GM12878 (cell line): ENCODE measurements at regions not wholly inside any gene's neighbourhood (a gene's known extent, or its start where the extent isn't known, plus 50 kb on each side); places are given as distances from the start of the nearest gene placed in this dataset.

Experiments used
- ATAC-seq: fragments of 200-7000 bp; cut with Tn5 transposase; 3 replicates; pipeline ENCODE4 v1.9.1; 2020; ENCODE audit warnings: mild to moderate bottlenecking, moderate library complexity
- BruUV-seq: library from RNA; stranded (reverse); fragments of 400-500 nt; replicated peaks from 2 replicates; lab custom pipeline; 2021; lab: Mats Ljungman, UMichigan
- CTCF ChIA-PET: fragments of 300-600 bp; sonication (Branson Sonifier 250); formaldehyde crosslinking; extraction: SDS; loops from one replicate; lab custom pipeline; 2021; ENCODE audit warnings: inconsistent platforms; lab: Yijun Ruan, JAX
- POLR2A ChIA-PET: fragments of 350-600 bp; formaldehyde crosslinking; extraction: SDS; loops from one replicate; lab custom pipeline; 2021; ENCODE audit warnings: inconsistent platforms; lab: Charles Lee
- RAD21 ChIA-PET: fragments of 300-600 bp; sonication (Branson Sonifier 250); formaldehyde crosslinking; loops from one replicate; lab custom pipeline; 2023; ENCODE audit warnings: antibody characterized with exemption; ENCODE audit not compliant: unreplicated experiment; lab: Charles Lee
- SMC1A ChIA-PET: fragments of 300-600 bp; sonication (Branson Sonifier 250); formaldehyde crosslinking; loops from one replicate; lab custom pipeline; 2023; ENCODE audit not compliant: unreplicated experiment, uncharacterized antibody; lab: Charles Lee
- DNase-seq: peaks from one replicate; pipeline ENCODE4 v3.0.0-alpha.2; 2011; ENCODE audit warnings: low read depth, low spot score
- FAIRE-seq: peaks from 3 replicates; lab custom pipeline; 2011; peaks lifted over from hg19 to GRCh38; lab: Jason Lieb, UNC
- H2AFZ ChIP-seq: 2 replicates; pipeline ENCODE4 v1.6.0; 2011; ENCODE audit warnings: low read depth, low read length, control low read depth; ENCODE audit not compliant: control insufficient read depth
- H3K27ac ChIP-seq: 2 replicates; pipeline ENCODE4 v1.5.1; 2011; ENCODE audit warnings: control low read depth; ENCODE audit not compliant: control insufficient read depth, insufficient read depth
- H3K27me3 ChIP-seq, 2 experiments: replicated peaks in 1 of 2; 2 replicates each; pipeline versions ENCODE4 v1.6.0 to v1.6.1; 2011; ENCODE audit warnings: low read length in 1 of 2; ENCODE audit not compliant: control insufficient read depth in 2 of 2, insufficient read depth in 2 of 2
- H3K36me3 ChIP-seq, 2 experiments: 2 replicates each; pipeline ENCODE4 v1.5.1; 2011; ENCODE audit warnings: low read length in 1 of 2; ENCODE audit not compliant: control insufficient read depth in 2 of 2, insufficient read depth in 2 of 2
- H3K4me1 ChIP-seq: 2 replicates; pipeline ENCODE4 v1.6.1; 2011; ENCODE audit warnings: mild to moderate bottlenecking, low read length, moderate library complexity, mixed read lengths; ENCODE audit not compliant: control insufficient read depth, insufficient read depth
- H3K4me2 ChIP-seq: 2 replicates; pipeline ENCODE4 v1.6.0; 2011; ENCODE audit warnings: control low read depth; ENCODE audit not compliant: control insufficient read depth, insufficient read depth
- H3K4me3 ChIP-seq: fragments of 200-600 bp; sonication (generic); 2 replicates; pipeline ENCODE4 v1.5.1; 2016
- H3K79me2 ChIP-seq: 2 replicates; pipeline ENCODE4 v1.6.0; 2011; ENCODE audit warnings: low read length; ENCODE audit not compliant: control insufficient read depth, insufficient read depth
- H3K9ac ChIP-seq: 2 replicates; pipeline ENCODE4 v1.8.0; 2011; ENCODE audit warnings: low read length, control low read depth, mixed read lengths; ENCODE audit not compliant: control insufficient read depth, insufficient read depth
- H3K9me3 ChIP-seq: replicated peaks from 3 replicates; pipeline ENCODE4 v1.5.1; 2011; ENCODE audit warnings: mild to moderate bottlenecking, low read length; ENCODE audit not compliant: control insufficient read depth, insufficient read depth
- H4K20me1 ChIP-seq: 2 replicates; pipeline ENCODE4 v1.6.0; 2011; ENCODE audit not compliant: control insufficient read depth, insufficient read depth
- ATF3 ChIP-seq: IDR thresholded peaks from 2 replicates; pipeline ENCODE4 v1.6.1; 2011; ENCODE audit warnings: low read depth, mild to moderate bottlenecking, low read length, moderate library complexity, borderline replicate concordance; ENCODE audit errors: extremely low read depth
- BCL3 ChIP-seq: IDR thresholded peaks from 2 replicates; pipeline ENCODE4 v1.6.1; 2011; ENCODE audit warnings: borderline replicate concordance, low read depth, mild to moderate bottlenecking, moderate library complexity, low read length; ENCODE audit not compliant: insufficient read depth, poor library complexity, severe bottlenecking
- CEBPZ ChIP-seq: fragments of 150-350 bp; IDR thresholded peaks from 2 replicates; pipeline ENCODE4 v1.6.1; 2016; ENCODE audit warnings: low read depth, low read length
- CREM ChIP-seq: IDR thresholded peaks from 2 replicates; pipeline ENCODE4 v1.6.1; 2014; ENCODE audit warnings: antibody characterized with exemption, low read depth
- KLF5 ChIP-seq: fragments of 450-650 bp; IDR thresholded peaks from 2 replicates; pipeline ENCODE4 v1.6.1; 2014; ENCODE audit warnings: mild to moderate bottlenecking; ENCODE audit not compliant: partially characterized antibody
- PAX8 ChIP-seq: fragments of 450-650 bp; IDR thresholded peaks from 2 replicates; pipeline ENCODE4 v1.6.1; 2017; ENCODE audit warnings: mild to moderate bottlenecking, moderate library complexity
- RUNX3 ChIP-seq: IDR thresholded peaks from 2 replicates; pipeline ENCODE4 v1.6.1; 2012; ENCODE audit warnings: low read length, inconsistent platforms
- SREBF1 ChIP-seq: IDR thresholded peaks from 2 replicates; pipeline ENCODE4 v1.6.1; 2012; ENCODE audit warnings: mild to moderate bottlenecking, low read length
- YY1 ChIP-seq: IDR thresholded peaks from 2 replicates; pipeline ENCODE4 v1.6.1; 2011; ENCODE audit warnings: low read depth, mild to moderate bottlenecking, low read length
- WGBS: methylation state at CpG from one replicate; pipeline ENCODE4 v1.1.6; 2016; ENCODE audit warnings: low lambda C conversion rate; ENCODE audit not compliant: insufficient replicate concordance, insufficient coverage; ENCODE audit errors: missing lambda C conversion rate; 5-methylcytosine and 5-hydroxymethylcytosine counted together
- in situ Hi-C: fragments of 300-500 bp; cut with MboI; formaldehyde crosslinking; loops from 9 replicates; pipeline ENCODE4 v1.14.3; 2018; ENCODE audit warnings: mixed read lengths
- intact Hi-C: fragments of 100-400 bp; cut with micrococcal nuclease; formaldehyde crosslinking; loops from one replicate; pipeline ENCODE4 v1.14.2; 2022; ENCODE audit not compliant: unreplicated experiment
- TF ChIP-seq, protein P1 (sequence below): fragments of 450-650 bp; IDR thresholded peaks from 2 replicates; pipeline ENCODE4 v1.6.1; 2018; ENCODE audit warnings: mild to moderate bottlenecking, low read depth, moderate library complexity; ENCODE audit not compliant: partially characterized antibody
- TF ChIP-seq, protein P2 (sequence below): fragments of 450-650 bp; IDR thresholded peaks from 2 replicates; pipeline ENCODE4 v1.6.1; 2017; ENCODE audit warnings: mild to moderate bottlenecking
- TF ChIP-seq, protein P3 (sequence below): fragments of 450-650 bp; IDR thresholded peaks from 2 replicates; pipeline ENCODE4 v1.6.1; 2017; ENCODE audit warnings: borderline replicate concordance

GRCh38 chr10:128596906-128597305 is 470.7 kb upstream of the MKI67 start:
- no TSS peak for BruUV-seq
- Histone ChIP-seq H3K36me3 (no peaks in the 10 kb centered on the region), H3K4me1 (no peaks in the 10 kb centered on the region), H3K4me3 (no peak overlapping the region), H3K27ac (no peak overlapping the region), H3K27me3 (no peaks in the 10 kb centered on the region), H3K9me3 (no peaks in the 10 kb centered on the region), H3K4me2 (no peak overlapping the region), H2AFZ (no peak overlapping the region), H4K20me1 (no peaks in the 10 kb centered on the region), H3K79me2 (no peaks in the 10 kb centered on the region), H3K9ac (no peak overlapping the region)
- FAIRE-seq (no peak), DNase-seq (no peak), ATAC-seq (no peak)
- SMC1A ChIA-PET, result no interaction called here
- in situ Hi-C loops, result no loop called here
- RAD21 ChIA-PET, result no interaction called here
- intact Hi-C loops, result no loop called here
- POLR2A ChIA-PET, result no interaction called here
- CTCF ChIA-PET, result no interaction called here
- WGBS, result 26% methylated on average over 4 of the region's 4 CpGs
- TF ChIP-seq CEBPZ (no peak), BCL3 (no peak), YY1 (no peak), KLF5 (no peak), SREBF1 (no peak), PAX8 (no peak), CREM (no peak), RUNX3 (no peak), ATF3 (no peak)
- TF ChIP-seq, protein P1, sequence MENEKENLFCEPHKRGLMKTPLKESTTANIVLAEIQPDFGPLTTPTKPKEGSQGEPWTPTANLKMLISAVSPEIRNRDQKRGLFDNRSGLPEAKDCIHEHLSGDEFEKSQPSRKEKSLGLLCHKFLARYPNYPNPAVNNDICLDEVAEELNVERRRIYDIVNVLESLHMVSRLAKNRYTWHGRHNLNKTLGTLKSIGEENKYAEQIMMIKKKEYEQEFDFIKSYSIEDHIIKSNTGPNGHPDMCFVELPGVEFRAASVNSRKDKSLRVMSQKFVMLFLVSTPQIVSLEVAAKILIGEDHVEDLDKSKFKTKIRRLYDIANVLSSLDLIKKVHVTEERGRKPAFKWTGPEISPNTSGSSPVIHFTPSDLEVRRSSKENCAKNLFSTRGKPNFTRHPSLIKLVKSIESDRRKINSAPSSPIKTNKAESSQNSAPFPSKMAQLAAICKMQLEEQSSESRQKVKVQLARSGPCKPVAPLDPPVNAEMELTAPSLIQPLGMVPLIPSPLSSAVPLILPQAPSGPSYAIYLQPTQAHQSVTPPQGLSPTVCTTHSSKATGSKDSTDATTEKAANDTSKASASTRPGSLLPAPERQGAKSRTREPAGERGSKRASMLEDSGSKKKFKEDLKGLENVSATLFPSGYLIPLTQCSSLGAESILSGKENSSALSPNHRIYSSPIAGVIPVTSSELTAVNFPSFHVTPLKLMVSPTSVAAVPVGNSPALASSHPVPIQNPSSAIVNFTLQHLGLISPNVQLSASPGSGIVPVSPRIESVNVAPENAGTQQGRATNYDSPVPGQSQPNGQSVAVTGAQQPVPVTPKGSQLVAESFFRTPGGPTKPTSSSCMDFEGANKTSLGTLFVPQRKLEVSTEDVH, result no peak
- TF ChIP-seq, protein P2, sequence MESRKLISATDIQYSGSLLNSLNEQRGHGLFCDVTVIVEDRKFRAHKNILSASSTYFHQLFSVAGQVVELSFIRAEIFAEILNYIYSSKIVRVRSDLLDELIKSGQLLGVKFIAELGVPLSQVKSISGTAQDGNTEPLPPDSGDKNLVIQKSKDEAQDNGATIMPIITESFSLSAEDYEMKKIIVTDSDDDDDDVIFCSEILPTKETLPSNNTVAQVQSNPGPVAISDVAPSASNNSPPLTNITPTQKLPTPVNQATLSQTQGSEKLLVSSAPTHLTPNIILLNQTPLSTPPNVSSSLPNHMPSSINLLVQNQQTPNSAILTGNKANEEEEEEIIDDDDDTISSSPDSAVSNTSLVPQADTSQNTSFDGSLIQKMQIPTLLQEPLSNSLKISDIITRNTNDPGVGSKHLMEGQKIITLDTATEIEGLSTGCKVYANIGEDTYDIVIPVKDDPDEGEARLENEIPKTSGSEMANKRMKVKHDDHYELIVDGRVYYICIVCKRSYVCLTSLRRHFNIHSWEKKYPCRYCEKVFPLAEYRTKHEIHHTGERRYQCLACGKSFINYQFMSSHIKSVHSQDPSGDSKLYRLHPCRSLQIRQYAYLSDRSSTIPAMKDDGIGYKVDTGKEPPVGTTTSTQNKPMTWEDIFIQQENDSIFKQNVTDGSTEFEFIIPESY, result no peak
- TF ChIP-seq, protein P3, sequence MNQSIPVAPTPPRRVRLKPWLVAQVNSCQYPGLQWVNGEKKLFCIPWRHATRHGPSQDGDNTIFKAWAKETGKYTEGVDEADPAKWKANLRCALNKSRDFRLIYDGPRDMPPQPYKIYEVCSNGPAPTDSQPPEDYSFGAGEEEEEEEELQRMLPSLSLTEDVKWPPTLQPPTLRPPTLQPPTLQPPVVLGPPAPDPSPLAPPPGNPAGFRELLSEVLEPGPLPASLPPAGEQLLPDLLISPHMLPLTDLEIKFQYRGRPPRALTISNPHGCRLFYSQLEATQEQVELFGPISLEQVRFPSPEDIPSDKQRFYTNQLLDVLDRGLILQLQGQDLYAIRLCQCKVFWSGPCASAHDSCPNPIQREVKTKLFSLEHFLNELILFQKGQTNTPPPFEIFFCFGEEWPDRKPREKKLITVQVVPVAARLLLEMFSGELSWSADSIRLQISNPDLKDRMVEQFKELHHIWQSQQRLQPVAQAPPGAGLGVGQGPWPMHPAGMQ, result no peak
